ENCODE measurements at regions not wholly inside any gene's neighbourhood (a gene's known extent, or its start where the extent isn't known, plus 50 kb on each side); places are given as distances from the start of the nearest gene placed in this dataset.

GRCh38 chr12:46977871-46978375 is 101.5 kb upstream of the PCED1B start:
- no peak for DNase-seq (ENCODE audit: low read depth)
- H3K4me3 ChIP-seq (ENCODE audit: low read depth, low read length), result no peak overlapping the region
- TF ChIP-seq MYC (IDR thresholded peaks at IDR 0.05; ENCODE audit: low read depth, low read length) (no peak), POLR2A (IDR thresholded peaks at IDR 0.05; ENCODE audit: extremely low read depth, insufficient read length) (no peak)
- TF ChIP-seq, protein P1, sequence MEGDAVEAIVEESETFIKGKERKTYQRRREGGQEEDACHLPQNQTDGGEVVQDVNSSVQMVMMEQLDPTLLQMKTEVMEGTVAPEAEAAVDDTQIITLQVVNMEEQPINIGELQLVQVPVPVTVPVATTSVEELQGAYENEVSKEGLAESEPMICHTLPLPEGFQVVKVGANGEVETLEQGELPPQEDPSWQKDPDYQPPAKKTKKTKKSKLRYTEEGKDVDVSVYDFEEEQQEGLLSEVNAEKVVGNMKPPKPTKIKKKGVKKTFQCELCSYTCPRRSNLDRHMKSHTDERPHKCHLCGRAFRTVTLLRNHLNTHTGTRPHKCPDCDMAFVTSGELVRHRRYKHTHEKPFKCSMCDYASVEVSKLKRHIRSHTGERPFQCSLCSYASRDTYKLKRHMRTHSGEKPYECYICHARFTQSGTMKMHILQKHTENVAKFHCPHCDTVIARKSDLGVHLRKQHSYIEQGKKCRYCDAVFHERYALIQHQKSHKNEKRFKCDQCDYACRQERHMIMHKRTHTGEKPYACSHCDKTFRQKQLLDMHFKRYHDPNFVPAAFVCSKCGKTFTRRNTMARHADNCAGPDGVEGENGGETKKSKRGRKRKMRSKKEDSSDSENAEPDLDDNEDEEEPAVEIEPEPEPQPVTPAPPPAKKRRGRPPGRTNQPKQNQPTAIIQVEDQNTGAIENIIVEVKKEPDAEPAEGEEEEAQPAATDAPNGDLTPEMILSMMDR (IDR thresholded peaks at IDR 0.05; ENCODE audit: low read depth, low read length), result no peak
- TF ChIP-seq, protein P2, sequence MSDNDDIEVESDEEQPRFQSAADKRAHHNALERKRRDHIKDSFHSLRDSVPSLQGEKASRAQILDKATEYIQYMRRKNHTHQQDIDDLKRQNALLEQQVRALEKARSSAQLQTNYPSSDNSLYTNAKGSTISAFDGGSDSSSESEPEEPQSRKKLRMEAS (IDR thresholded peaks at IDR 0.05; ENCODE audit: low read depth, low read length), result no peak

- TF ChIP-seq MYC (IDR thresholded peaks at IDR 0.05; ENCODE audit: low read depth, low read length) (no peak), POLR2A (IDR thresholded peaks at IDR 0.05; ENCODE audit: extremely low read depth, insufficient read length) (no peak)
- TF ChIP-seq, protein P2 (IDR thresholded peaks at IDR 0.05; ENCODE audit: low read depth, low read length), result no peak
- TF ChIP-seq, protein P1 (IDR thresholded peaks at IDR 0.05; ENCODE audit: low read depth, low read length), result no peak
- no peak for DNase-seq (ENCODE audit: low read depth)
- no peak overlapping the region for H3K4me3 ChIP-seq (ENCODE audit: low read depth, low read length)
Observed at GRCh38 chr12:46981622-46982021, 97.8 kb upstream of the PCED1B start.

DNA sequence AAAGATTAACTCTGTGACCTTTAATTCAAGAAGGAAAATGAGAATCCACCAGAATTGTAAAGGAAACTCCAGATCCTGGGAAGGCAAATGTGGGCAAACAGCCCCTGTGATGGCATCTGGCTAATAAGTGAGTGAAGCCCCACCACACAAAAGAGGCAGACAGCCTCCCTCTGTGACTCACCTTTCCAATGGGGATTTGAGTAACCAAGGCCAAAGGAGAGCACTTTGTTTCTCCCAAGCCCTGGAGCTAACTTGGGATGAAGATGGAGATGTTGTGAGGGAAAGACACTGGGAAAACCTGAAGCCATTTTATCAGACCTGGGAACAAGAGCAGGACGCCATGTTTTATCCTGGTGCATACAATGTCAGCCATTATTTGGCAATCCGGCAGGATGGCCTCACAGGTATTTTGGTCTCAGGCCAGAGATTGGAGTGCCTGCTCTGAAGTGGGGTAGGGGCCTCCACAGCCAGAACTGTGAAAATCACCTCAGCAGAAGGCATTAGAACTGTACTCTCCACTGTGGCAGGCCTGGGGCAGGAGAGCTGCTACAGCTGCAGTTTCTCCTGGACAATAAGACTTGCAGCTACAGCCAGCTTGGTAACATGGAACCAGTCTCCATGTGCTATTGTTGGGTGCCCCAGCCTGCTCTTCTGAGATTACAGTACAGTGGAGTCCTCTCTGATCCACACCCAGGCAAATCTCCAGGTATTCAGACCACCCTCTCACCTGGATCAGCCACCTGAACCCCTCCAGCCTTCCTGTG is 96.6 kb upstream of the PCED1B start:
- TF ChIP-seq MYC (IDR thresholded peaks at IDR 0.05; ENCODE audit: low read depth, low read length) (no peak), POLR2A (IDR thresholded peaks at IDR 0.05; ENCODE audit: extremely low read depth, insufficient read length) (no peak)
- TF ChIP-seq, protein P1 (IDR thresholded peaks at IDR 0.05; ENCODE audit: low read depth, low read length), result no peak
- TF ChIP-seq, protein P2 (IDR thresholded peaks at IDR 0.05; ENCODE audit: low read depth, low read length), result no peak
- DNase-seq (ENCODE audit: low read depth), result no peak
- H3K4me3 ChIP-seq (ENCODE audit: low read depth, low read length), result no peak overlapping the region

DNA sequence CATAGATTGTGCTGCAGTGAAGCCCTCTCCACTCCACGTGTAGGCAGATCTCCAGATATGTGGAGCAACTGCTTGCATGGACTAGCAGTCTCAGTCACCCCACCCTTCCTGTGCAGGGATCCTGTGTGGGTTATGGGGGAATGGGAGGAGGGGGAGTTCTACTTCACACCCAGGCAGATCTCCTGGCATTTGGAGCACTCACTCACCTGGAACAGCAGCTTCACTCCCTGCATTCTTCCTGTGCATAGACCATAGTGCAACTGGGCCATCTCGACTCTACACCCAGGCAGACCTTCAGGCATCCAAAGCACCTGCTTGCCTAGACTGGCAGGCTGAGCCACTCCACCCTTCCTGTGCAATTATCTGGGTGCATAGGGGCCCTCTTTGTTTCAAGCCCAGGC is 96.0 kb upstream of the PCED1B start:
- H3K4me3 ChIP-seq (ENCODE audit: low read depth, low read length), result no peak overlapping the region
- TF ChIP-seq, protein P2 (IDR thresholded peaks at IDR 0.05; ENCODE audit: low read depth, low read length), result no peak
- no peak for TF ChIP-seq POLR2A (IDR thresholded peaks at IDR 0.05; ENCODE audit: extremely low read depth, insufficient read length)
- no peak for TF ChIP-seq MYC (IDR thresholded peaks at IDR 0.05; ENCODE audit: low read depth, low read length)
- TF ChIP-seq, protein P1 (IDR thresholded peaks at IDR 0.05; ENCODE audit: low read depth, low read length), result no peak
- DNase-seq (ENCODE audit: low read depth), result no peak

DNA sequence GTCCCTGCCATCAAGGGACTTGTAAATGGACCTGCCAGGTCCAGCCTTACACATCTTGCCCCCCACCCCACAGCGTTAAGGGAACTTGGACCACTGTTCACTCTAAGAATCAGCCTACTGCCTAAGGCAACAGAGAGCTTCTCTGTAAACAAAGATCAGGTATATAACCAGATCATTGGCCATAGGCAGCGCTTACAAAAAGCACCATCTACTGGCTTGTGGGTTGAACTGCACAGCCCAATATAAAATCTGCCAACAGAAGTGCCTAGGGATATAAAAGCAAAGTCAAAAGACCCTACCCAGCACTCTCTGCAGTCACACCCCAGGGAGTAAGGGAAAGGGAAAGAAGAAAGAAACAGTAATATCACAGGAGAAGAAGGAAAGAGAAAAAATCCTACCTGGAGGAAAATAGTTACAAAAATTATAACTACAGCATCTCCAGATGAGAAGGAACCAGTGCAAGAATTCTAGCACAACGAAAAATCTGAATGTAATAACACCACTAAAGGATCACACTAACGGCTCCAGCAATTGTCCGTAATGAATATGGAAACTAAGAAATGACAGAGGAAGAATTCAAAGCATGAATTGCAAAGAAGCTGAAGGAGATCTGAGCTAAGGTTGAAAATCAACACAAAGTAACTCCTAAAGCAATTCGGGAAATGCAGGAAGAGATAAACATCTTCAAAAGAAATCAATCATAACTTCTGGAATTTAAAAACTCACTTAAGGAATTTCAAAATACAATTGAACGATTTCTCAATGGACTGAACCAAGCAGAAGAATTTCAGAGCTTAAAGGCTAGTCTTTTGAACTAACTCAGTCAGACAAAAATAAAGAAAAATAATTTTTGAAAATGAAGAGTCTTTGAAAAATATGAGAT is 95.2 kb upstream of the PCED1B start:
- no peak for TF ChIP-seq POLR2A (IDR thresholded peaks at IDR 0.05; ENCODE audit: extremely low read depth, insufficient read length)
- TF ChIP-seq, protein P1 (IDR thresholded peaks at IDR 0.05; ENCODE audit: low read depth, low read length), result peak; percentile 81
- H3K4me3 ChIP-seq (ENCODE audit: low read depth, low read length), result no peak overlapping the region
- peak; percentile 55 for DNase-seq (ENCODE audit: low read depth)

Measured in NB4 (cell line).